NOMO-1 (cell line): ENCODE measurements at regions not wholly inside any gene's neighbourhood (a gene's known extent, or its start where the extent isn't known, plus 50 kb on each side); places are given as distances from the start of the nearest gene placed in this dataset.

ENCODE experiments used
- DNase-seq, 2 experiments: peaks; one replicate each; lab custom pipeline; 2025; ENCODE audit not compliant: unreplicated experiment in 2 of 2; lab: John Stamatoyannopoulos, UW

GRCh38 chr12:88310069-88310468 lies 168.0 kb downstream of the TMTC3 start:
- DNase-seq, result no peak

- DNase-seq, result no peak
Observed at GRCh38 chr12:88310666-88311065, 168.6 kb downstream of the TMTC3 start.

- no peak for DNase-seq
Observed at GRCh38 chr12:88313554-88313953, 171.4 kb downstream of the TMTC3 start.

GRCh38 chr12:88314706-88315105 lies 172.6 kb downstream of the TMTC3 start:
- no peak for DNase-seq

- no peak for DNase-seq
Observed at GRCh38 chr12:88318726-88319125, 176.6 kb downstream of the TMTC3 start.

GRCh38 chr12:88325076-88325815 lies 183.1 kb downstream of the TMTC3 start:
- DNase-seq, result no peak

- DNase-seq, result no peak
Observed at GRCh38 chr12:88325816-88326189, 183.7 kb downstream of the TMTC3 start.

GRCh38 chr12:88327276-88327675 lies 185.2 kb downstream of the TMTC3 start:
- no peak for DNase-seq

GRCh38 chr12:88328090-88328489 lies 186.0 kb downstream of the TMTC3 start:
- DNase-seq, result no peak

- DNase-seq, result no peak
Observed at GRCh38 chr12:88329833-88330232, 187.7 kb downstream of the TMTC3 start.

GRCh38 chr12:88334271-88334670 lies 192.2 kb downstream of the TMTC3 start:
- no peak for DNase-seq

- DNase-seq, result no peak
Observed at GRCh38 chr12:88336076-88336739, 194.1 kb downstream of the TMTC3 start.

- no peak for DNase-seq
Observed at GRCh38 chr12:88338486-88338885, 196.4 kb downstream of the TMTC3 start.

- no peak for DNase-seq
Observed at GRCh38 chr12:88339254-88339949, 197.3 kb downstream of the TMTC3 start.

GRCh38 chr12:88339966-88340365 lies 197.9 kb downstream of the TMTC3 start:
- DNase-seq, result no peak

GRCh38 chr12:88342251-88342806 lies 200.2 kb downstream of the TMTC3 start:
- DNase-seq, result no peak

- DNase-seq, result no peak
Observed at GRCh38 chr12:88351146-88351545, 209.0 kb downstream of the TMTC3 start.

GRCh38 chr12:88354691-88355090 lies 212.6 kb downstream of the TMTC3 start:
- no peak for DNase-seq

GRCh38 chr12:88360343-88360742 lies 218.2 kb downstream of the TMTC3 start:
- no peak for DNase-seq

GRCh38 chr12:88361493-88361892 lies 218.8 kb downstream of the KITLG start:
- DNase-seq, result no peak

- no peak for DNase-seq
Observed at GRCh38 chr12:88362439-88362838, 217.8 kb downstream of the KITLG start.

- no peak for DNase-seq
Observed at GRCh38 chr12:88365403-88365802, 214.9 kb downstream of the KITLG start.
